Neural cell (in vitro differentiated cells): ENCODE measurements at regions not wholly inside any gene's neighbourhood (a gene's known extent, or its start where the extent isn't known, plus 50 kb on each side); places are given as distances from the start of the nearest gene placed in this dataset.

ENCODE experiments used
- H2AFZ ChIP-seq: fragments of 200-600, 300-800 bp; sonication (generic), shearing (Covaris generic); 2 replicates; pipeline ENCODE4 v1.6.0; 2014; ENCODE audit warnings: low read depth, mild to moderate bottlenecking, antibody characterized with exemption, low read length, moderate library complexity
- H3F3A ChIP-seq: fragments of 200-600 bp; shearing (Covaris generic); 2 replicates; pipeline ENCODE4 v1.6.1; 2016; ENCODE audit warnings: mild to moderate bottlenecking, moderate library complexity, mixed read lengths, antibody characterized with exemption, low read length; ENCODE audit not compliant: insufficient read depth, poor library complexity, severe bottlenecking
- H3K27ac ChIP-seq: fragments of 200-600, 300-800 bp; sonication (generic), shearing (Covaris generic); 2 replicates; pipeline ENCODE4 v1.5.1; 2014; ENCODE audit warnings: mild to moderate bottlenecking, low read length, moderate library complexity
- H3K27me3 ChIP-seq: fragments of 300-800, 200-600 bp; sonication (generic), shearing (Covaris generic); 2 replicates; pipeline ENCODE4 v1.6.0; 2014; ENCODE audit warnings: mild to moderate bottlenecking, low read depth, low read length, moderate library complexity; ENCODE audit not compliant: insufficient read depth
- H3K36me3 ChIP-seq: fragments of 300-800, 200-600 bp; sonication (generic), shearing (Covaris generic); 2 replicates; pipeline ENCODE4 v1.5.1; 2014; ENCODE audit warnings: mild to moderate bottlenecking, antibody characterized with exemption, low read length, moderate library complexity; ENCODE audit not compliant: insufficient read depth
- H3K4me2 ChIP-seq: fragments of 300-800, 200-600 bp; sonication (generic), shearing (Covaris generic); 2 replicates; pipeline ENCODE4 v1.6.0; 2014; ENCODE audit warnings: mild to moderate bottlenecking, low read length
- H3K4me3 ChIP-seq: fragments of 300-800, 200-600 bp; sonication (generic), shearing (Covaris generic); 2 replicates; pipeline ENCODE4 v1.5.1; 2014; ENCODE audit warnings: mild to moderate bottlenecking, low read length, moderate library complexity
- H3K79me2 ChIP-seq: fragments of 200-600 bp; shearing (Covaris generic); replicated peaks from 2 replicates; pipeline ENCODE4 v1.6.0; 2014; ENCODE audit warnings: mild to moderate bottlenecking, low read length, moderate library complexity; ENCODE audit not compliant: insufficient read depth
- H3K9ac ChIP-seq: fragments of 300-800, 200-600 bp; sonication (generic), shearing (Covaris generic); 2 replicates; pipeline ENCODE4 v1.6.1; 2016; ENCODE audit warnings: mild to moderate bottlenecking, low read length, mixed read lengths
- H3K9me2 ChIP-seq: fragments of 200-600 bp; shearing (Covaris generic); 2 replicates; pipeline ENCODE4 v1.6.1; 2016; ENCODE audit warnings: mild to moderate bottlenecking, low read length, mixed read lengths; ENCODE audit not compliant: insufficient read depth
- H3K9me3 ChIP-seq: fragments of 200-600, 300-800 bp; sonication (generic), shearing (Covaris generic); 2 replicates; pipeline ENCODE4 v1.6.1; 2016; ENCODE audit warnings: mild to moderate bottlenecking, mixed run types, low read length, moderate library complexity, mixed read lengths
- H4K20me1 ChIP-seq: fragments of 200-600 bp; shearing (Covaris generic); 2 replicates; pipeline ENCODE4 v1.6.1; 2016; ENCODE audit warnings: mild to moderate bottlenecking, mixed run types; ENCODE audit not compliant: insufficient read depth
- CTCF ChIP-seq: fragments of 450-650 bp; IDR thresholded peaks from 2 replicates; pipeline ENCODE4 v1.5.1; 2014; ENCODE audit warnings: antibody characterized with exemption, mild to moderate bottlenecking, moderate library complexity; ENCODE audit not compliant: poor library complexity, severe bottlenecking
- EP300 ChIP-seq: fragments of 450-650 bp; conservative IDR thresholded peaks from 2 replicates; pipeline ENCODE4 v1.6.1; 2014; ENCODE audit warnings: antibody characterized with exemption, mild to moderate bottlenecking, moderate library complexity; ENCODE audit not compliant: poor library complexity, severe bottlenecking
- EZH2 ChIP-seq: fragments of 200-600, 300-800 bp; shearing (Covaris generic), sonication (generic); IDR thresholded peaks from 2 replicates; pipeline ENCODE4 v1.6.1; 2014; ENCODE audit warnings: antibody characterized with exemption, low read length, borderline replicate concordance, mild to moderate bottlenecking; ENCODE audit not compliant: insufficient read depth, poor library complexity, severe bottlenecking
- MXI1 ChIP-seq: fragments of 450-650 bp; conservative IDR thresholded peaks from 2 replicates; pipeline ENCODE4 v1.6.1; 2014; ENCODE audit warnings: antibody characterized with exemption, mild to moderate bottlenecking; ENCODE audit not compliant: poor library complexity, severe bottlenecking
- POLR2AphosphoS5 ChIP-seq: IDR thresholded peaks from 2 replicates; pipeline ENCODE4 v1.6.1; 2012
- RAD21 ChIP-seq: fragments of 450-650 bp; conservative IDR thresholded peaks from 2 replicates; pipeline ENCODE4 v1.6.1; 2014; ENCODE audit warnings: antibody characterized with exemption, mild to moderate bottlenecking, moderate library complexity
- REST ChIP-seq: IDR thresholded peaks from 2 replicates; pipeline ENCODE4 v1.6.1; 2012; ENCODE audit warnings: borderline replicate concordance
- SMC3 ChIP-seq: fragments of 450-650 bp; conservative IDR thresholded peaks from 2 replicates; pipeline ENCODE4 v1.6.1; 2014; ENCODE audit warnings: antibody characterized with exemption, mild to moderate bottlenecking, moderate library complexity; ENCODE audit not compliant: poor library complexity
- TAF1 ChIP-seq: IDR thresholded peaks from 2 replicates; pipeline ENCODE4 v1.6.1; 2012; ENCODE audit warnings: low read depth

DNA sequence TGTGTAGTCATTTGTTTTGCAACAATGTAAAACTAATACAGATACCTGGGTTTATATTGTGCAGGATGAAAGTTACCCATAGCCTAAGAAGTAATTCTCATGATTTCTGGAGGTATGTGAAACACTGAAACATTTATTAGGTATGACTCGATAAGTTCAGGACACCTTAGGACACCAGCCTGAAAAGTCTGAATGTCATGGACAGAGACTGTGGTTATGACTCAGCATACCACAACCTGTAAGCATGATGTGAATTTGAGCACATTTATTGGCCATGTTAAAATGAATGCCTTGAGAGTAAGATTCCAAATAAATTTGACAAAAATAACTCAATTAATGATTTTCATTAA, 1471.7 kb upstream of the B3GALT2 start:
- Histone ChIP-seq H3K27me3 (no peaks in the 10 kb centered on the region), H2AFZ (no peak overlapping the region), H3K9ac (no peak overlapping the region), H3K36me3 (no peaks in the 10 kb centered on the region), H3K4me2 (no peak overlapping the region), H3K4me3 (no peak overlapping the region), H3F3A (no peaks in the 10 kb centered on the region), H3K9me2 (no peaks in the 10 kb centered on the region), H3K9me3 (no peaks in the 10 kb centered on the region), H4K20me1 (no peaks in the 10 kb centered on the region), H3K27ac (no peak overlapping the region), H3K79me2 (no peaks in the 10 kb centered on the region)
- TF ChIP-seq TAF1 (no peak), EZH2 (no peak), REST (no peak), SMC3 (no peak), MXI1 (no peak), EP300 (no peak), RAD21 (no peak), CTCF (no peak), POLR2AphosphoS5 (no peak)

- no peak overlapping the region for H3K9ac ChIP-seq
- no peak for TF ChIP-seq TAF1
- TF ChIP-seq POLR2AphosphoS5 = no peak
- no peak for TF ChIP-seq MXI1
- TF ChIP-seq RAD21 = no peak
- no peak for TF ChIP-seq SMC3
- no peak for TF ChIP-seq REST
- TF ChIP-seq CTCF = no peak
- no peak for TF ChIP-seq EZH2
- TF ChIP-seq EP300 = no peak
- no peak overlapping the region for H3K27ac ChIP-seq
- H3F3A ChIP-seq = no peaks in the 10 kb centered on the region
- no peaks in the 10 kb centered on the region for H3K36me3 ChIP-seq
- no peak overlapping the region for H3K4me2 ChIP-seq
- H3K79me2 ChIP-seq = no peaks in the 10 kb centered on the region
- H4K20me1 ChIP-seq = no peaks in the 10 kb centered on the region
- H3K9me3 ChIP-seq = no peaks in the 10 kb centered on the region
- no peak overlapping the region for H3K4me3 ChIP-seq
- no peaks in the 10 kb centered on the region for H3K27me3 ChIP-seq
- H3K9me2 ChIP-seq = no peaks in the 10 kb centered on the region
- no peak overlapping the region for H2AFZ ChIP-seq
Observed at GRCh38 chr1:194654956-194655355, 1468.5 kb upstream of the B3GALT2 start.
